GM12865 (cell line): ENCODE measurements at regions not wholly inside any gene's neighbourhood (a gene's known extent, or its start where the extent isn't known, plus 50 kb on each side); places are given as distances from the start of the nearest gene placed in this dataset.

Experiments
- DNase-seq: peaks from one replicate; pipeline ENCODE4 v3.0.0; 2010; ENCODE audit warnings: low read depth
- H3K4me3 ChIP-seq: 2 replicates; pipeline ENCODE4 v1.5.1; 2011; ENCODE audit warnings: mild to moderate bottlenecking, low read depth, low read length, control low read depth
- TF ChIP-seq, protein P1 (sequence below): IDR thresholded peaks from 2 replicates; pipeline ENCODE4 v1.5.1; 2011; ENCODE audit warnings: low read length, control low read depth, low read depth, inconsistent platforms; ENCODE audit not compliant: insufficient read depth; ENCODE audit errors: missing control alignments

- no peak overlapping the region for H3K4me3 ChIP-seq
- DNase-seq = no peak
- TF ChIP-seq, protein P1, sequence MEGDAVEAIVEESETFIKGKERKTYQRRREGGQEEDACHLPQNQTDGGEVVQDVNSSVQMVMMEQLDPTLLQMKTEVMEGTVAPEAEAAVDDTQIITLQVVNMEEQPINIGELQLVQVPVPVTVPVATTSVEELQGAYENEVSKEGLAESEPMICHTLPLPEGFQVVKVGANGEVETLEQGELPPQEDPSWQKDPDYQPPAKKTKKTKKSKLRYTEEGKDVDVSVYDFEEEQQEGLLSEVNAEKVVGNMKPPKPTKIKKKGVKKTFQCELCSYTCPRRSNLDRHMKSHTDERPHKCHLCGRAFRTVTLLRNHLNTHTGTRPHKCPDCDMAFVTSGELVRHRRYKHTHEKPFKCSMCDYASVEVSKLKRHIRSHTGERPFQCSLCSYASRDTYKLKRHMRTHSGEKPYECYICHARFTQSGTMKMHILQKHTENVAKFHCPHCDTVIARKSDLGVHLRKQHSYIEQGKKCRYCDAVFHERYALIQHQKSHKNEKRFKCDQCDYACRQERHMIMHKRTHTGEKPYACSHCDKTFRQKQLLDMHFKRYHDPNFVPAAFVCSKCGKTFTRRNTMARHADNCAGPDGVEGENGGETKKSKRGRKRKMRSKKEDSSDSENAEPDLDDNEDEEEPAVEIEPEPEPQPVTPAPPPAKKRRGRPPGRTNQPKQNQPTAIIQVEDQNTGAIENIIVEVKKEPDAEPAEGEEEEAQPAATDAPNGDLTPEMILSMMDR = no peak
These were observed 56.6 kb downstream of the MRPL57 start for GRCh38 chr13:21233086-21233485.

GRCh38 chr13:21234526-21234925 is 58.1 kb downstream of the MRPL57 start:
- no peak for DNase-seq
- H3K4me3 ChIP-seq = no peak overlapping the region

DNA sequence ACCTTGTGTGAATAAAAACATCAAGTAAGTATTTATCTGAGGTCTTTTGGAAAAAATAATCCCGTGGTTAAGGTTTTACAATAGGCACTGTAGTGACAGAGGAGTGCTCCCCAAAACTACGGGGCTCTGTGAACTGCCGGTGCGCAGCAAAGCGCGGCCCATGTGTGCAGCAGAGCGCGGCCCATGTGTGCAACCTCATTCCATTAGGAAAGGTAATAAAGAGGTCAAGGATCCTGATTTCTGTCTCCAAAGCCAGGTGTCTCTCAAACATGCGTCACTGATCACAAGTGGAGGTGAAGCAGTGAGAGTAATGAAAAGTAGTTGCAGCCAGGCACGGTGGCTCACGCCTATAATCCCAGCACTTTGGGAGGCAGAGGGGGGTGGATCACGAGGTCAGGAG is 58.7 kb downstream of the MRPL57 start:
- no peak for DNase-seq
- H3K4me3 ChIP-seq = no peak overlapping the region
- TF ChIP-seq, protein P1 = no peak

More at GRCh38 chr13:21234526-21234925, 58.1 kb downstream of the MRPL57 start:
- TF ChIP-seq, protein P1 = no peak

DNA sequence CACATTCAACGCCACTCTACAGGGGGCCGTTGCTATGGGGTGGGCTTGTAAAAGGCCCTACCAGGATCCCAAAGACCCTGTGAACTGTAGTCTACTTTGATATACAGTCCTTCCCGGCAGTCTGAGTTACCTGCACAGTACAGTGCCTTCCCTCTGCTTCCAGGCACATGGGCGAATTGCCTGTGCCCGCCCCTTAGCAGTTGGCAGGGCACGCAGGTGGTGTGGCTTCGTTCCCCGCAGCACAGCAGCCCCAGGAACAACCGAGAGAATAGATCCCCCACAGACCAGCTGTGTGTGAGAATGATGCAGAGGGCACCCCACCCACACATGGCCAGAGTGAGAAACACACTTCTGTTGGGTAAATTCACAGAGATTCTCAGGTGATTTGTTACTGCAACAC is 60.6 kb downstream of the MRPL57 start:
- no peak for DNase-seq
- no peak overlapping the region for H3K4me3 ChIP-seq

GRCh38 chr13:21238267-21238666 is 61.8 kb downstream of the MRPL57 start:
- H3K4me3 ChIP-seq = no peak overlapping the region
- DNase-seq = no peak
- TF ChIP-seq, protein P1 = no peak

More for the DNA sequence above, 60.6 kb downstream of the MRPL57 start:
- TF ChIP-seq, protein P1 = no peak

DNA sequence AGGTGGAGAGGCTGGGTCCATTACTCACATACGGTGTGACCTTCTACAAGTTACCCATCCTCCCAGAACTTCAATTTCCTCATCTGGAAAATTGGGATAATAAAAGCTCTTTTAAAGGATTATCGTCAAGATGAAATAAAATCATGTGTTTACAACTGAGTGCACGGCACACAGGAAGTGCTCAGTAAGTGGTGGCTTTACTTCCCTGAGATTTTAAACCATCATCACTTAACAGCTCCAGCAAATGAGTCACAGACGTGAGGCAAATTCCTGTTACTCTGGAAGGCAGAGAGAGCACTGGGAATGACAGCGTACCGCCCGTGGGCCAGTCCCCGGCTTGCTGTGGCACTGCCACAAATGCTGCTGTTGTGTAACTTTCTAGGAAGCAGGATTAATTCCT is 64.1 kb downstream of the MRPL57 start:
- H3K4me3 ChIP-seq = no peak overlapping the region
- no peak for DNase-seq
- TF ChIP-seq, protein P1 = no peak

DNA sequence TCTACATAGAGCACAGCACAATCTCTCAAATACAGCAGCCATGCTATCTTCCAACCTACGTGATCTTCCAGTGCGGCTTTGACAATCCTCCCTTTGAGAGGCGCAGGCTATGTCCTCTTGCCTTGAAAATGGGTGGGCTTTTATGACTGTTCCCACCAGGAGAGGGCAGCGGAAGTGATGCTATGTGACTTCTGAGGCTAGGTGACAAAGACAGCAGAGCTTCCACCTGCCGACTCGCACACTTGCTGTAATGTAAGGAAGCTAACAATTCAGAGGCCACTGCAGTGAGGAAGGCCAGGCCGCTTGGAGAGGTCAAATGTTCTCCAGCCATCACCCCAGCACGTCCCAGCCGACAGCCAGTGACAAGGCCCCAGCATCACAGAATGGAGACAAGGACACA is 65.8 kb downstream of the MRPL57 start:
- TF ChIP-seq, protein P1 = no peak
- DNase-seq = no peak
- no peak overlapping the region for H3K4me3 ChIP-seq
